RWPE2 (cell line): ENCODE measurements at regions not wholly inside any gene's neighbourhood (a gene's known extent, or its start where the extent isn't known, plus 50 kb on each side); places are given as distances from the start of the nearest gene placed in this dataset.

Experiments used
- ATAC-seq: fragments of 200-7000 bp; cut with Tn5 transposase; 3 replicates; pipeline ENCODE4 v1.9.1; 2021; ENCODE audit warnings: low read depth
- DNase-seq: peaks from one replicate; pipeline ENCODE4 v3.0.0-alpha.2; 2020; ENCODE audit warnings: low spot score
- H3K27ac ChIP-seq: fragments of 450-650 bp; 2 replicates; pipeline ENCODE4 v1.5.1; 2017; ENCODE audit warnings: mild to moderate bottlenecking; ENCODE audit not compliant: poor library complexity, severe bottlenecking
- H3K27me3 ChIP-seq: fragments of 250-450 bp; sonication (Bioruptor Pico); 2 replicates; pipeline ENCODE4 v1.5.1; 2021; ENCODE audit warnings: mild to moderate bottlenecking, moderate library complexity; ENCODE audit not compliant: insufficient read depth, poor library complexity, severe bottlenecking
- H3K36me3 ChIP-seq: fragments of 250-450 bp; sonication (Bioruptor Pico); 2 replicates; pipeline ENCODE4 v1.5.1; 2020; ENCODE audit warnings: low read depth, mild to moderate bottlenecking, moderate library complexity
- H3K4me1 ChIP-seq: fragments of 250-450 bp; sonication (Bioruptor Pico); 2 replicates; pipeline ENCODE4 v1.5.1; 2021; ENCODE audit warnings: mild to moderate bottlenecking, moderate library complexity; ENCODE audit not compliant: insufficient read depth, poor library complexity, severe bottlenecking
- H3K4me3 ChIP-seq: fragments of 250-450 bp; sonication (Bioruptor Pico); 2 replicates; pipeline ENCODE4 v1.5.1; 2021; ENCODE audit warnings: mild to moderate bottlenecking, moderate library complexity; ENCODE audit not compliant: severe bottlenecking
- H3K9me3 ChIP-seq: fragments of 250-450 bp; sonication (Bioruptor Pico); 2 replicates; pipeline ENCODE4 v1.5.1; 2021; ENCODE audit warnings: mild to moderate bottlenecking, moderate library complexity; ENCODE audit not compliant: severe bottlenecking
- CTCF ChIP-seq: fragments of 450-650 bp; IDR thresholded peaks from one replicate; pipeline ENCODE4 v1.5.1; 2017; ENCODE audit warnings: mild to moderate bottlenecking, moderate library complexity; ENCODE audit not compliant: poor library complexity, severe bottlenecking

- no peak overlapping the region for H3K4me3 ChIP-seq
- H3K4me1 ChIP-seq: no peaks in the 10 kb centered on the region
- no peaks in the 10 kb centered on the region for H3K36me3 ChIP-seq
- DNase-seq (no peak), ATAC-seq (no peak)
- H3K27me3 ChIP-seq: no peaks in the 10 kb centered on the region
- H3K27ac ChIP-seq: no peak overlapping the region
- H3K9me3 ChIP-seq: no peaks in the 10 kb centered on the region
- no peak for TF ChIP-seq CTCF
Observed at GRCh38 chrX:149114874-149115273, 390.2 kb downstream of the IDS start.

- no peak for TF ChIP-seq CTCF
- DNase-seq: no peak
- no peak overlapping the region for H3K4me3 ChIP-seq
- H3K27ac ChIP-seq: no peak overlapping the region
- no peak for ATAC-seq
- no peaks in the 10 kb centered on the region for H3K4me1 ChIP-seq
- H3K9me3 ChIP-seq: no peaks in the 10 kb centered on the region
- H3K36me3 ChIP-seq: no peaks in the 10 kb centered on the region
- no peaks in the 10 kb centered on the region for H3K27me3 ChIP-seq
Observed at GRCh38 chrX:149114001-149114400, 391.1 kb downstream of the IDS start.

- no peak for TF ChIP-seq CTCF
- H3K4me1 ChIP-seq: no peaks in the 10 kb centered on the region
- no peak for DNase-seq
- no peak for ATAC-seq
- no peaks in the 10 kb centered on the region for H3K9me3 ChIP-seq
- no peak overlapping the region for H3K4me3 ChIP-seq
- no peaks in the 10 kb centered on the region for H3K27me3 ChIP-seq
- H3K36me3 ChIP-seq: no peaks in the 10 kb centered on the region
- no peak overlapping the region for H3K27ac ChIP-seq
Observed at GRCh38 chrX:149097786-149098185, 407.3 kb downstream of the IDS start.

GRCh38 chrX:149092179-149092578, 412.9 kb downstream of the IDS start:
- Histone ChIP-seq H3K4me1 (no peaks in the 10 kb centered on the region), H3K9me3 (no peaks in the 10 kb centered on the region), H3K27me3 (no peaks in the 10 kb centered on the region), H3K4me3 (no peak overlapping the region), H3K27ac (no peak overlapping the region), H3K36me3 (no peaks in the 10 kb centered on the region)
- ATAC-seq: no peak
- no peak for TF ChIP-seq CTCF
- no peak for DNase-seq

GRCh38 chrX:149079805-149080406, 425.2 kb downstream of the IDS start:
- DNase-seq (no peak), ATAC-seq (peak; percentile 14; the same call in 1 of the 3 replicates)
- H3K4me1 ChIP-seq: no peaks in the 10 kb centered on the region
- H3K27ac ChIP-seq: no peak overlapping the region
- H3K4me3 ChIP-seq: no peak overlapping the region
- no peaks in the 10 kb centered on the region for H3K36me3 ChIP-seq
- H3K27me3 ChIP-seq: no peaks in the 10 kb centered on the region
- TF ChIP-seq CTCF: no peak
- H3K9me3 ChIP-seq: no peaks in the 10 kb centered on the region
